ENCODE measurements at regions not wholly inside any gene's neighbourhood (a gene's known extent, or its start where the extent isn't known, plus 50 kb on each side); places are given as distances from the start of the nearest gene placed in this dataset.

- Histone ChIP-seq H3F3A (ENCODE audit: low read depth) (no peaks in the 10 kb centered on the region), H3K79me2 (ENCODE audit: insufficient read depth, low read length) (no peaks in the 10 kb centered on the region), H2AFZ (ENCODE audit: low read length) (no peak overlapping the region), H3K9me2 (replicated peaks; ENCODE audit: low read depth, low read length) (no peaks in the 10 kb centered on the region), H3K4me3 (ENCODE audit: low read length, poor library complexity, severe bottlenecking) (no peak overlapping the region), H3K9ac (ENCODE audit: low read depth, low read length, poor library complexity, severe bottlenecking) (no peak overlapping the region), H3K9me3 (ENCODE audit: insufficient read depth, low read depth, low read length) (no peaks in the 10 kb centered on the region), H3K36me3 (ENCODE audit: insufficient read depth, low read length) (no peaks in the 10 kb centered on the region), H3K4me2 (ENCODE audit: low read depth, low read length, poor library complexity, severe bottlenecking) (no peak overlapping the region), H3K27me3 (ENCODE audit: insufficient read depth, low read length, poor library complexity, severe bottlenecking) (no peaks in the 10 kb centered on the region), H3K4me1 (ENCODE audit: insufficient read depth, low read length, poor library complexity, severe bottlenecking) (no peaks in the 10 kb centered on the region), H4K20me1 (ENCODE audit: insufficient read depth, low read length, poor library complexity, severe bottlenecking) (no peaks in the 10 kb centered on the region)
- TF ChIP-seq EZH2phosphoT487 (IDR thresholded peaks at IDR 0.05; ENCODE audit: borderline replicate concordance) (no peak), CTCF (conservative IDR thresholded peaks at IDR 0.05; ENCODE audit: low read length) (no peak)
Measured at GRCh38 chr7:119685906-119686305, 587.1 kb upstream of the KCND2 start.

GRCh38 chr7:119688831-119689230 is 584.1 kb upstream of the KCND2 start:
- H3K9me2 ChIP-seq (replicated peaks; ENCODE audit: low read depth, low read length) = no peaks in the 10 kb centered on the region
- H3K27me3 ChIP-seq (ENCODE audit: insufficient read depth, low read length, poor library complexity, severe bottlenecking) = no peaks in the 10 kb centered on the region
- no peaks in the 10 kb centered on the region for H4K20me1 ChIP-seq (ENCODE audit: insufficient read depth, low read length, poor library complexity, severe bottlenecking)
- H3K4me2 ChIP-seq (ENCODE audit: low read depth, low read length, poor library complexity, severe bottlenecking) = no peak overlapping the region
- no peaks in the 10 kb centered on the region for H3K4me1 ChIP-seq (ENCODE audit: insufficient read depth, low read length, poor library complexity, severe bottlenecking)
- H3K36me3 ChIP-seq (ENCODE audit: insufficient read depth, low read length) = no peaks in the 10 kb centered on the region
- TF ChIP-seq EZH2phosphoT487 (IDR thresholded peaks at IDR 0.05; ENCODE audit: borderline replicate concordance) (no peak), CTCF (conservative IDR thresholded peaks at IDR 0.05; ENCODE audit: low read length) (no peak)
- no peaks in the 10 kb centered on the region for H3F3A ChIP-seq (ENCODE audit: low read depth)
- no peaks in the 10 kb centered on the region for H3K9me3 ChIP-seq (ENCODE audit: insufficient read depth, low read depth, low read length)
- no peak overlapping the region for H3K9ac ChIP-seq (ENCODE audit: low read depth, low read length, poor library complexity, severe bottlenecking)
- H2AFZ ChIP-seq (ENCODE audit: low read length) = no peak overlapping the region
- no peaks in the 10 kb centered on the region for H3K79me2 ChIP-seq (ENCODE audit: insufficient read depth, low read length)
- H3K4me3 ChIP-seq (ENCODE audit: low read length, poor library complexity, severe bottlenecking) = no peak overlapping the region

GRCh38 chr7:119692541-119692940 is 580.4 kb upstream of the KCND2 start:
- Histone ChIP-seq H4K20me1 (ENCODE audit: insufficient read depth, low read length, poor library complexity, severe bottlenecking) (no peaks in the 10 kb centered on the region), H3K9ac (ENCODE audit: low read depth, low read length, poor library complexity, severe bottlenecking) (no peak overlapping the region), H3K9me3 (ENCODE audit: insufficient read depth, low read depth, low read length) (no peaks in the 10 kb centered on the region), H3K27me3 (ENCODE audit: insufficient read depth, low read length, poor library complexity, severe bottlenecking) (no peaks in the 10 kb centered on the region), H3K4me2 (ENCODE audit: low read depth, low read length, poor library complexity, severe bottlenecking) (no peak overlapping the region), H3K79me2 (ENCODE audit: insufficient read depth, low read length) (no peaks in the 10 kb centered on the region), H3K4me3 (ENCODE audit: low read length, poor library complexity, severe bottlenecking) (no peak overlapping the region), H3K4me1 (ENCODE audit: insufficient read depth, low read length, poor library complexity, severe bottlenecking) (no peaks in the 10 kb centered on the region), H2AFZ (ENCODE audit: low read length) (no peak overlapping the region), H3F3A (ENCODE audit: low read depth) (no peaks in the 10 kb centered on the region), H3K9me2 (replicated peaks; ENCODE audit: low read depth, low read length) (no peaks in the 10 kb centered on the region), H3K36me3 (ENCODE audit: insufficient read depth, low read length) (no peaks in the 10 kb centered on the region)
- TF ChIP-seq EZH2phosphoT487 (IDR thresholded peaks at IDR 0.05; ENCODE audit: borderline replicate concordance) (no peak), CTCF (conservative IDR thresholded peaks at IDR 0.05; ENCODE audit: low read length) (no peak)

Data from Loucy (cell line).